ENCODE measurements at regions not wholly inside any gene's neighbourhood (a gene's known extent, or its start where the extent isn't known, plus 50 kb on each side); places are given as distances from the start of the nearest gene placed in this dataset.
"Not testable (repeated sequence)": the region's sequence is repeated elsewhere in the genome, so short reads cannot be mapped to it uniquely, and the experiment has no call there.

DNA sequence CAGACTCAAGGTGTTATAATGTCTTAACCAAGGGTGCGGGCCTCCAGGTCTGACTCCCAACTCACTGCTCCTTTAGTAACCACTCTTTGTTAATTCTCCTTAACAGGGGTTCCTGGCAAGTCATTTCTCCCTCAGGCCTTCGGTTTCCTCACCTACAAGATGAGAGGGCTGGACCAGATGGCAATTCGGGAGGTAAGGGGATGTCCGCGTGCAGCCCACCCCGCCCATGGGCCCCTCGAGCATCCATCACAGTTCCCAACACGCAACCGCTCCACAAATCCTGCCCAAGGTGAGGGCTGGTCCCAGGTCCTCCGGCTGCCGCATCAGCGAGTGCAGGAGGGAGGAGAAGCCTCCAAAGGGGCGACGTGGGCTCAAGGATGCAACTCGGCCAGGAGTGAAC, 1667.9 kb downstream of the RPIA start:
- TF ChIP-seq, protein P1, sequence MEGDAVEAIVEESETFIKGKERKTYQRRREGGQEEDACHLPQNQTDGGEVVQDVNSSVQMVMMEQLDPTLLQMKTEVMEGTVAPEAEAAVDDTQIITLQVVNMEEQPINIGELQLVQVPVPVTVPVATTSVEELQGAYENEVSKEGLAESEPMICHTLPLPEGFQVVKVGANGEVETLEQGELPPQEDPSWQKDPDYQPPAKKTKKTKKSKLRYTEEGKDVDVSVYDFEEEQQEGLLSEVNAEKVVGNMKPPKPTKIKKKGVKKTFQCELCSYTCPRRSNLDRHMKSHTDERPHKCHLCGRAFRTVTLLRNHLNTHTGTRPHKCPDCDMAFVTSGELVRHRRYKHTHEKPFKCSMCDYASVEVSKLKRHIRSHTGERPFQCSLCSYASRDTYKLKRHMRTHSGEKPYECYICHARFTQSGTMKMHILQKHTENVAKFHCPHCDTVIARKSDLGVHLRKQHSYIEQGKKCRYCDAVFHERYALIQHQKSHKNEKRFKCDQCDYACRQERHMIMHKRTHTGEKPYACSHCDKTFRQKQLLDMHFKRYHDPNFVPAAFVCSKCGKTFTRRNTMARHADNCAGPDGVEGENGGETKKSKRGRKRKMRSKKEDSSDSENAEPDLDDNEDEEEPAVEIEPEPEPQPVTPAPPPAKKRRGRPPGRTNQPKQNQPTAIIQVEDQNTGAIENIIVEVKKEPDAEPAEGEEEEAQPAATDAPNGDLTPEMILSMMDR (conservative IDR thresholded peaks at IDR 0.05; ENCODE audit: low read length), result not testable (repeated sequence)
- TF ChIP-seq EZH2phosphoT487 (IDR thresholded peaks at IDR 0.05; ENCODE audit: borderline replicate concordance, low read depth, low read length), result not testable (repeated sequence)
